Mucosa of gallbladder (tissue), 1 donor: ENCODE measurements at regions not wholly inside any gene's neighbourhood (a gene's known extent, or its start where the extent isn't known, plus 50 kb on each side); places are given as distances from the start of the nearest gene placed in this dataset.

ENCODE experiments used
- DNase-seq: peaks from one replicate; pipeline ENCODE4 v3.0.0-alpha.2; 2020; ENCODE audit warnings: low spot score
- donor health status: DM: no; HTN: no; CAD: no.

DNA sequence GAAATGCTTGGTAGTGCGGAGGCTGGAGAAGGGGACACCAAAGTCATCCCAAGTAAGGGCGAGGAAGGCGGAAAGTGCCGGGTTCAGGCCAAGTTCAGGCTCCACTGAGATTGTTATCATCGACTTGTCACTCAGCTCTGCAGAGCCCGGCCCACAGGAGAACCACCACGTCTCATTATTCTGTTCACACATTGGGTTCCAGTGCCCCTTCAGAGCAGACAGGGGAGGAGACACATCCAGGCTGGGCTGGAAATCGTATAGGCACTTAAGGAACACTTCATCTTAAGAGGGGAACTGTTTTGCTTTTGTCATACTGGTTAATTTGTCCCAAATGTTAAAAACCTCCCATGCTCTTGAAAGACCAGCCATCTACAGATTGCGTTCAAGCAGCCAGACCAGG is 118.3 kb upstream of the ADAMTS18 start:
- DNase-seq = no peak

DNA sequence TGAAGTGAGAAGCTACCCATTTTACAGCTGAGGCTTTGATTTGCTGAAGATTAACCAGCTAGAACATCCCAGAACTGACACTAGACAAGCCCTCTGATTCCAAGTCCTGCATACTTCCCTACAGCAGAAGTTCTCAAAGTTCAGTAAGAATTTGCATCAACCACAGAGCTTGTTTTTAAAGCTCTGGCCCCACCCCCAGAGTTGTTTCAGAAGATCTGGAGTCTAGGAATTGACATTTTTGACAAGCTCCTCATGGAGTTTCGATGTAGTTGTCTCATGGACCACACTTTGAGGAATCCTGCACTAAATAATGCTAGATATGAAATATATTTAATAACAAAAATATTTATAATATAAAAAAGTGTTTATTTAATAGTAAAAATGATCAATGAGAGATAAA is 120.3 kb upstream of the ADAMTS18 start:
- DNase-seq = no peak

- DNase-seq = no peak
Observed at GRCh38 chr16:77555791-77556190, 121.0 kb upstream of the ADAMTS18 start.

GRCh38 chr16:77556201-77556873 is 121.5 kb upstream of the ADAMTS18 start:
- no peak for DNase-seq

GRCh38 chr16:77557385-77557784 is 122.6 kb upstream of the ADAMTS18 start:
- no peak for DNase-seq

GRCh38 chr16:77558786-77559185 is 124.0 kb upstream of the ADAMTS18 start:
- no peak for DNase-seq

DNA sequence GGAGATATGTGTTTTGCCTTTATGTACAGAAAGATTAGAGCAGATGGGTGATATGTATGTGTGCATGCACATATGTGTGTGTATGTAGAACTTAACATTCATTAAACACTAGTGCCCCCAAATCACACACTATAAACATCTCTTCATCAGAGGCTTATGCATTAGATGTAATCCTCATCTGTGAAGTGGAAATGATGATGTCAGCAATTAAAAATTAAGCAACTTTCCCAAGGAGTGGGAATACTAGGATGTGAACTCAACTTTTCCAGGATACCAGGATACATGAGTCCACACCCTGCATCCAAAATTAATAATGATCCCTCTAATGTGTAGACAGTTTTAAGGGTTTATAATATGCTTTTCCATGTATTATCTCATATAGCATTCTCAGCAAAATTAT is 127.7 kb upstream of the ADAMTS18 start:
- DNase-seq = no peak

DNA sequence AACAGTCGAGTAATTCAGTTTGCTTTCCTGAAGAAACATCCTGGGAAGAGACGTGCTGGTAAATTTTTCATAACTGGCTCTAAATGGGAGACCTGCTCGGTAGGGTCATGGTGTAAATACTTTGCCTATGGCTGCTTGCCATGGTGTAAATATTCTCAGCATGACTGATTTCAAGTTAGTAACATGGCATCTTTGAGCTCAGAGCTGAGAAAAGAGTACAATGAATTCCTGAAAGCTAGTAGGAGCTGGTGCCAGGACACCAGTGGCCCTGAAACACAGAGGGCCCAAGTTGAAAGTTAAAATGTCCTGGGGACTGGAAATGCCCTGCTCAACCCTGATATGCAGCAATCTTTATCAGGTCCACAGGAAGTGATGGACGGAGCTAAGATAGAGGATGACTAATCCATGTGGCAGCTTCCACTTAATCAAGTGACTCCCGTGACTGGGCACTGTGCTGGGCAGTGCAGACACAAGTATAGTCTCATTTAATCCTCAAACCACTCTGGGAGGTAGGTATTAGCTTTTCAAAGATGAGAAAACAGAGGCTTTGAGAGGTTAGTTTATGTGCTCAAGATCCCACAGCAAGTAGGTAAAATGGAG is 130.1 kb upstream of the ADAMTS18 start:
- DNase-seq = no peak

DNA sequence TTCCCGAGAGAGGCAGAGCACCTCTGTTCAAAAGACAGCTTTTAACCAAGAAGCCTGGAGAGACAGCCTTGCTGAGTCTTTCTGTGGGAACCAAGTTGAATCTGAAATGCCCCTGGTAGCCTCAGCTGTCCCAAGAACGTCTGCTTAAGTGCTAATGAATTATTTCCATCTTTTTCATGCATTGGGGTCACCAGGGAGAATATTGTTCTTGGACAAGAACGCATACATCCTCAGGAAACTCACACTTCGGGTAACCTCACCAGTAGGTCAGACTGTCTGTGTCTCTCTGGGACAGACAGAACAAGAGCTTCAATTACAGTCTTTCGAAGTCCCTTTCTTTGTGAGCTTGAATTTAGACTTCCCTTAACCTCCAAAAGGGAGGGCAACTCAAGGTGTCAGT is 134.6 kb upstream of the ADAMTS18 start:
- no peak for DNase-seq

DNA sequence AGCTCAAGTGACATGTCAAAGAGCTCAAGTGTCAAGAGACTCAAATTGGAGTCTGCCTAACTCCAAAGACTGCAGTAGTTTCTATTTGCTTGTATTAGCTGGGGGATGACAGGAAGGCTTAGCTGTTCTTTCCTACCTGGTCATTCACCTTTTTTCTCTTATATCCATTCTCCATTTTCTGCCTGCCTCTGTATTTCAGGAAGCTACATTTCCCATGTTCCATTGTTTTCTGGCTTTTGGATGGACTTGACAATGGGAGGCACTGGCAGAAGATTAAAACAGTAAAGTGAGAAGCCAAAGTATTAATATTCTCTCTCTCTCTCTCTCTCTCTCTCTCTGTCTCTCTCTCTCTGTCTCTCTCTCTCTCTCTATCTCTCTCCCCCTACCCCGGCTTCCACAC is 135.7 kb upstream of the ADAMTS18 start:
- no peak for DNase-seq

- no peak for DNase-seq
Observed at GRCh38 chr16:77571115-77571862, 136.5 kb upstream of the ADAMTS18 start.

DNA sequence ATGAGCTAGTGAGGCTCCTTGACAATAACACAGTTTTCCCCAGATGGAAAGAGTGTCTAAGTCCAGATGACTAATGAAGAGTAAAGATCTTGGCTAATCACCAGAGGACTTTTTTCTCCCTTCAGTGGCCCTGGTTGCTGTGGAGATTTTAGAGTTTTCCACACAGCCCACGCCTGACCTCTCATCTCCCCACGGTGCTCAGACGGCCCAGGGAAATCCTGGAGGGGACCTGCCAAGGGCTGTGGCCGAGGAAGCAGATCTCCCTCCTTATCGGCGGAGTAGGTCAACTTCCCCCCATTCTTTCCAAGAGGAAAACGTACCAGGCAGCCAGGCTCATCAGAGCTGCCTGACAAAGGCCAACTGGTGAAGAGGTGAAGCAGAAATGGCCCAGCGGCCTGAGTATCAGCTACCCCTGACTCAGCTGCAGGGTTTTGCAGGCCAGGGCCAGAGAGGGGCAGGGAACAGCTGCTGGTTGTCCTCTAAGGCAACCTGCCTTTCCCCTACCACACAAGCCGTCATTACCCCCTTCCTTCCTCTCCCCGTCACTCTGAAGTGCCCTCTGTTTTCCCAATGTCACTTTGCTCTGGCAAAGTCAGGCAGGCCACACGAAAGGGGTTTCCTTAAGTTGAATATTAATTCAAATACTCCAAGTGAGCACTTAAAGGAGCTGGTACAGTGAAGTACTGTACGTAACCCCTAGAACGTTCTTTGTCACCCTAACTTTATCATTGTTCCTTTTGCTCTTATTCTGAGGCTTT is 140.2 kb upstream of the ADAMTS18 start:
- no peak for DNase-seq

- DNase-seq = no peak
Observed at GRCh38 chr16:77579351-77579891, 142.9 kb upstream of the NUDT7 start.

DNA sequence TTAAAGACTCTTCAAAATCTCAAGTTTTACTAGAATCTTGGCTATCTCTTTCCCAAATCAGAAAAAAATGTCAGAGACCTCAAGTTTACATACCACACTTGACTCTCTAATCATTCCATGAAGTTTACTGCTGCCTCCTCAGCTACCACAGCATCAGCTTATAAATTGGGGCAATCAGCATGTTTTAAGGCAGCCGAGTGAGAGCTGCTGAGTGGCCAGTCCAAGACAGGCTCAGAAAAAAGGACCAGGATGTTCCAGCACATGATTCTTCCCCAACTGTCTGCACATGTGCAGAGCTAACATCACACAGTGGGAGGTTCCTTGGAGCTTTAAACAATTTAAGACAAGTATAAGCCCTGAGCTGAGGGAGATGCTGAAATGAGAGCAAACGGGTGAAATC is 140.6 kb upstream of the NUDT7 start:
- no peak for DNase-seq

DNA sequence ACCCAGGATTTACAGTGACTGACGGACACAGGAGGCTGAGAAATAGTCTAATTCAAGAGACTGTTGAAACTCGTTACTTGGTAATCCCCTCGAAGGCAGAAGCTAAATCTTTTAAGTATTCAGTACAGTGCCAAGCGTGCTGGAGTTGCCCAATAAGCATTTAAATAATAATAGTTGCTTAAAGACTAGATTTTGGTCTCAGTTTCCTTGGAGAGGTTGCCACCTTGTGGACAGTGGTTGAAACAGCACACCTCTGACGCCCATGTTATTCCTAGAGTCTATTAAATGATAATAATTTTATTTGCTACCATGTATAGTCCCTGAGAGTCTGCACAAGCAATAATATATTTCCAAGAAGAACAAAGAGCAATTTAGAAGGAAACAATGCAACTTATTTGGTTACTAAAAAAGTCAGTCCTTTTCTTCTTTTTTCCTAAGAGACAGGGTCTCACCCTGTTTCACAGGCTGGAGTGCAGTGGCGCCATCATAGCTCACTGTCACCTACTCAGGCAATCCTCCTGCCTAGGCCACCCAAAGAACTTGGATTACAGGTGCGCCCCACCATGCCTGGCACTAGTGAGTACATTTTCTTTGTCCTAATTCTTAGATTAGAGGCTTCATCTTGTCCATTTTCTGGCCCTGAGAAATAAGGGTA is 138.0 kb upstream of the NUDT7 start:
- peak; percentile 31 for DNase-seq

DNA sequence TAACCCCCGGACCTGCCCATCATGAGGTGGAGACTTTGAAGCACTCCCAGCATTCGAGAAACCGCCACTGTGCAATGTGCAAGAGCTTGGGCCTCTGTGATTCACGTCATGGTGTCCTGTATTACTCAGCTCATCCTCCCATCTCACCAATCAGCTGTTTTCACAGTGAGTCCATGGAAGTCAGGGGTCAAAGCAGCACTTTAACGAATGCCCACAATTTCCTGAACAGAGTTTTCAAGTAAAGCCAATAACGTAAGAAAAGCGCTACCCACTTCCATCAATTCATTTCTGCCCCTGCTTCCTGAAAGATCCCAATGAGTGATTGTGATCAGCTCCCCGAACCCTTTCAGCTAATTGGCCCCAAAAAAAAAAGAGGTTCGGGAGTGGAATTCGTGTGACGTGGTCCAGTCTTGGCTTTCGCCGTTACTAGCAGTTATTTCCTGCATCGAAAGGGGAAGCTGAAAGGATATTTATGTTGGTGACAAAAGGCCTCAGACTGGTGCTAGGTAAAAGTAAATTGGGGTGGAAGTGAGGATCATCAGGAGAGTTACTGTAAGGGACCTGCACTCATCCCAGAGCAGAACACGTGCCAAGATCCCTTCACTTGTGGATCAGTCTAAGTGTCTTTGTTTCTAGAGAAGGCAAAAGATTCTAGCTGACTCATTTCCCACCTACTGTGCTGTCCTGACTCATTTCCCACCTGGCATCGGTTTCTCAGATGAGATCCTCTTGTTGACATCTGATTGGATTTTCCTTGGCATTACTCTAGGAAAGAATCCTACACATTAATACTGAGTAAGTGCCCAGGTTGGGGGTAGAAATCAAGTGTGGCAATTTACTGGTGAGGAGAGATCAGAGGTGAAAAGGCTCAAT is 136.7 kb upstream of the NUDT7 start:
- DNase-seq = no peak

DNA sequence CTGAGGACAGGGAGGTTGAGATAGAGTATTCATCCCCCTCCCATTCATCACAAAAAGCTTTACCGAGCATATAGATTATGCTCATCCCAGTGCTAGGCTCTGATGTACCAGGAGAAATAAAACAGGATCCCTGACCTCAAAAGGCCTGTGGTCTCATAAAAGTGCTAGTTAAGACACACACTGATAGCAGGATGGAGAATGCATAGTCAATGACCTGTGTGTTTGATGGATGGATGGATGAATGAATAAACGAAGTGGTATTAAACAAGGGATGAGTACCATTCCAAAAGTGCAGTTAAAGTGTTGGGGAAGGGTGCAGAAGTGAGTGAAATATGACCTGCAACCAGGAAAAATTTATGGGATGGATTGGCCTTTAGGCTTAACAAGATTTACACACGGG is 133.9 kb upstream of the NUDT7 start:
- no peak for DNase-seq

GRCh38 chr16:77589071-77589765 is 133.1 kb upstream of the NUDT7 start:
- DNase-seq = no peak

GRCh38 chr16:77590707-77591106 is 131.6 kb upstream of the NUDT7 start:
- no peak for DNase-seq

DNA sequence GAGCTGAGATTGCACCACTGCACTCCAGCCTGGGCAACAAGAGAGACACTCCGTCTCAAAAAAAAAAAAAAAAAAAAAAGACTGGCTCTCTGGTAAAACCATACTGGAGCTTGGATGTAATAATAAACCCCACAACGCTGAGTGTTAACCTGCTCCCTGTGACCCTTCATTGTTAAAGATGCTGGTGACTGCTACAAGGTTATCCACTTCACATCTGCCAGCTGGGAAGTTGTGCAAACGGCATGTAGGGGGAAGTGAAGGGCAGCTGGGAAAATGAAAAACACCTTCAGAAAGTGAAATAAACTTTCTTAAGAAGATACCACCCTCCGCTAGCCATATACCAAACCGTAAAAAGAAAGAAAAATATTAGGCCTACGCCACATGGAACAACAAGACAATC is 131.0 kb upstream of the NUDT7 start:
- DNase-seq = no peak
